BJ (cell line): ENCODE measurements at regions not wholly inside any gene's neighbourhood (a gene's known extent, or its start where the extent isn't known, plus 50 kb on each side); places are given as distances from the start of the nearest gene placed in this dataset.

Experiments
- CTCF ChIA-PET: fragments of 350-600 bp; formaldehyde crosslinking; extraction: SDS; loops from one replicate; lab custom pipeline; 2021; ENCODE audit warnings: antibody characterized with exemption, inconsistent platforms; lab: Yijun Ruan, JAX
- POLR2A ChIA-PET: fragments of 300-600 bp; sonication (Branson Sonifier 250); formaldehyde crosslinking; extraction: SDS; loops from one replicate; lab custom pipeline; 2021; ENCODE audit warnings: antibody characterized with exemption; lab: Charles Lee
- DNase-seq: peaks from one replicate; pipeline ENCODE4 v3.0.0-alpha.2; 2011; ENCODE audit warnings: low read depth
- H3K27me3 ChIP-seq: 2 replicates; pipeline ENCODE4 v1.6.0; 2011; ENCODE audit warnings: low read length; ENCODE audit not compliant: control insufficient read depth, insufficient read depth
- H3K36me3 ChIP-seq: 2 replicates; pipeline ENCODE4 v1.5.1; 2011; ENCODE audit warnings: low read length; ENCODE audit not compliant: control insufficient read depth, insufficient read depth
- H3K4me3 ChIP-seq: 2 replicates; pipeline ENCODE4 v1.5.1; 2011; ENCODE audit warnings: low read depth, mild to moderate bottlenecking, control low read depth, low read length
- TF ChIP-seq, protein P1 (sequence below): IDR thresholded peaks from 2 replicates; pipeline ENCODE4 v1.5.1; 2011; ENCODE audit warnings: low read depth, mild to moderate bottlenecking, control low read depth, inconsistent platforms, low read length, moderate library complexity; ENCODE audit not compliant: insufficient read depth

DNA sequence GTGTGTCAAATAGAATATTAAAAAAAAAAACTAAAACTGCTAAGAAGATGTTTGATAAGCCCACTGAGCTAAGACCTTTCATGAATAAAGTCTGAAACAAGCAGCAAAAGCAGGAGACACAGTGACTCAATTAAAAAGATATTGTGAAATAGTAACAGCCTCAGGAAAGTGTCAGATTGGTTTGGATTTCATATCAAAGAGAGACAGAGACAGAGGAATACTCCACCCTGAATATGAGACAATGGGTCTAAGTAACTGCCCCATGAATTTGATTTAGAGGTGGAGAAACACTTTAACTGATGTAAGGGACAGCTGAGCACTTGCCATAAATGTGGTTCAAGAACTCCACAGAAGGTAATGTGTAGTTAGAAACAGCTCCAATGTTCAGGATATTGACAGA lies 277.9 kb upstream of the FOXG1 start:
- POLR2A ChIA-PET = no interaction called here
- no peaks in the 10 kb centered on the region for H3K36me3 ChIP-seq
- CTCF ChIA-PET = no interaction called here
- DNase-seq = no peak
- TF ChIP-seq, protein P1, sequence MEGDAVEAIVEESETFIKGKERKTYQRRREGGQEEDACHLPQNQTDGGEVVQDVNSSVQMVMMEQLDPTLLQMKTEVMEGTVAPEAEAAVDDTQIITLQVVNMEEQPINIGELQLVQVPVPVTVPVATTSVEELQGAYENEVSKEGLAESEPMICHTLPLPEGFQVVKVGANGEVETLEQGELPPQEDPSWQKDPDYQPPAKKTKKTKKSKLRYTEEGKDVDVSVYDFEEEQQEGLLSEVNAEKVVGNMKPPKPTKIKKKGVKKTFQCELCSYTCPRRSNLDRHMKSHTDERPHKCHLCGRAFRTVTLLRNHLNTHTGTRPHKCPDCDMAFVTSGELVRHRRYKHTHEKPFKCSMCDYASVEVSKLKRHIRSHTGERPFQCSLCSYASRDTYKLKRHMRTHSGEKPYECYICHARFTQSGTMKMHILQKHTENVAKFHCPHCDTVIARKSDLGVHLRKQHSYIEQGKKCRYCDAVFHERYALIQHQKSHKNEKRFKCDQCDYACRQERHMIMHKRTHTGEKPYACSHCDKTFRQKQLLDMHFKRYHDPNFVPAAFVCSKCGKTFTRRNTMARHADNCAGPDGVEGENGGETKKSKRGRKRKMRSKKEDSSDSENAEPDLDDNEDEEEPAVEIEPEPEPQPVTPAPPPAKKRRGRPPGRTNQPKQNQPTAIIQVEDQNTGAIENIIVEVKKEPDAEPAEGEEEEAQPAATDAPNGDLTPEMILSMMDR = no peak
- no peaks in the 10 kb centered on the region for H3K27me3 ChIP-seq
- no peak overlapping the region for H3K4me3 ChIP-seq

DNA sequence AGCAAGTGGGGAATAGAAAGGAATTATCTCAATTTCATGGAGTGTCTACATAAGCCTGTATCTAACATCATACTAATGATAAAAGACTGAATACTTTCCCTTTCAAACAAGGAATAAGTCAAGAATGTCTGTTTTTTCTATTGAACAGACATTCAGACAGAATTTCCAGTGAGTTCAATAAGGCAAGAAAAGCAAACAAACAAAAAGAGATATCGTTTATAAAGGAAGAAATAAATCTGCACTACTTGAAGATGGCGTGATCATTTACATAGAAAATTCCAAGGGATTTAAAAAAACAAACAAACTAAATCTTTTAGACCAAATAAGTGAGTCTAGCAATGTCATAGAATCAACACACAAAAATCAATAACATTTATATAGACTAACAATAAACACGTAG lies 273.1 kb upstream of the FOXG1 start:
- POLR2A ChIA-PET = no interaction called here
- H3K27me3 ChIP-seq = no peaks in the 10 kb centered on the region
- no peak for DNase-seq
- H3K4me3 ChIP-seq = no peak overlapping the region
- TF ChIP-seq, protein P1 = no peak
- no peaks in the 10 kb centered on the region for H3K36me3 ChIP-seq
- CTCF ChIA-PET = no interaction called here

DNA sequence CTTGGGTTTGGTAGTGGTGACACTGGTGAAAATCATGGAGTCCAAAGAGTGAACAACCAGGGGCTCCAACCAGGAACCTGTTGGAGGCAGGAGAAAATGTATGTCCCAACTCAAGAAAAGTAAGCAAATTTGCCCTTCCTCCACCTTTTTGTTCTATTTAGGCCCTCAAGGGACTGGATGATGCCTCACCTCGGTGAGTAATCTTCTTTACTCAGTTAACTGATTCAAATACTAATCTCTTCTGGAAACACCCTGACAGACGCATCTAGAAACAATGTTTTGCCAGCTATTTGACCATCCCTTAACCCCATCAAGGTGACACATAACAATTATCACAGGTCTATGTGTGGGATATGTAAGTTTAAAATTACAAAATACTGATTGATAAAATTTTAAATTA lies 272.4 kb upstream of the FOXG1 start:
- POLR2A ChIA-PET = no interaction called here
- Histone ChIP-seq H3K4me3 (no peak overlapping the region), H3K27me3 (no peaks in the 10 kb centered on the region), H3K36me3 (no peaks in the 10 kb centered on the region)
- CTCF ChIA-PET = no interaction called here
- no peak for DNase-seq
- TF ChIP-seq, protein P1 = no peak

DNA sequence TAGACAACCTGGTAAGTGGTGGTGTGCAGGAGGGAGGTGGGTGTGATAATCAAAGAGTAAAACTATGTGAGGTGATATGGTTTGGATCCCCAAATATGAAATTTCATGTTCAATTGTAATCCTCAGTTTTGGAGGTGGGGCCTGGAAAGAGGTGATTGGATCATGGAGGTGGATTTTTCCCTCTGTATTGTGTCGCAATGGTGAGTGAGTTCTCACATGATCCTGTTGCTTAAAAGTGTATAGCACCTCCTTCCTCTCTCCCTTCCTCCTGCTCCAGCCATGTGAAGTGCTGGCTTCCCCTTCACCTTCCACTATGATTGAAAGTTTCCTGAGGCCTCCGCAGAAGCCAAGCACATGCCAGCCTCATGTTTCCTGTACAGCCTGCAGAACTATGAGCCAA lies 270.2 kb upstream of the FOXG1 start:
- CTCF ChIA-PET = no interaction called here
- POLR2A ChIA-PET = no interaction called here

DNA sequence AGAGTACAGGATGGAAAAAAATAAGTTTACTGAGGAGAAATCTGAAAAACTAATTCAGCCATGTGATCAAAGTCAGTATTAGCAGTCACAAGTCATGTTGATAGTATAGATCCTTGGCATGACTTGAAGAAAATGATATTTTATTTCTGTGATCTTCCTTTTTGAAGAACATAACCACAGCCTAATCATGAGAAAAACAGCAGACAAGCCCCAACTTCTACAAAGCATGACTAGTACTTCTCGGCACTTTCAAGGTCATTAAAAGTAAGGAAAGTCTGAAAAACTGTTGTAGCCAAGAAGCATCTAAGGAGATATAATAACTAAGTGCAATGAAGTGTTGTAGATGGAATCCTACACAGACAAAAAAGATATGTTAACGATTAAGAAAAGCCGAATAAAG lies 264.1 kb upstream of the FOXG1 start:
- no peak for DNase-seq
- no peaks in the 10 kb centered on the region for H3K27me3 ChIP-seq
- ChIA-PET CTCF (no interaction called here), POLR2A (no interaction called here)
- H3K36me3 ChIP-seq = no peaks in the 10 kb centered on the region
- TF ChIP-seq, protein P1 = no peak
- no peak overlapping the region for H3K4me3 ChIP-seq

More for the DNA sequence above, 270.2 kb upstream of the FOXG1 start:
- no peak overlapping the region for H3K4me3 ChIP-seq
- no peaks in the 10 kb centered on the region for H3K27me3 ChIP-seq
- H3K36me3 ChIP-seq = no peaks in the 10 kb centered on the region
- TF ChIP-seq, protein P1 = no peak
- DNase-seq = no peak
